Chondrocyte (in vitro differentiated cells): ENCODE measurements at regions not wholly inside any gene's neighbourhood (a gene's known extent, or its start where the extent isn't known, plus 50 kb on each side); places are given as distances from the start of the nearest gene placed in this dataset.

ENCODE experiments used
- DNase-seq: peaks from one replicate; pipeline ENCODE4 v3.0.0; 2021; ENCODE audit warnings: mixed read lengths, low spot score
- H3K27ac Mint-ChIP-seq: one replicate; pipeline ENCODE4 v1.8.0; 2021; ENCODE audit warnings: mild to moderate bottlenecking, moderate library complexity, mixed read lengths; ENCODE audit not compliant: unreplicated experiment
- H3K27me3 Mint-ChIP-seq: 2 replicates; pipeline ENCODE4 v1.8.0; 2021; ENCODE audit warnings: low read depth, mixed read lengths
- H3K36me3 Mint-ChIP-seq: 2 replicates; pipeline ENCODE4 v1.8.0; 2021; ENCODE audit warnings: low read depth, mixed read lengths
- H3K4me1 Mint-ChIP-seq: 2 replicates; pipeline ENCODE4 v1.8.0; 2021; ENCODE audit warnings: low read depth, mild to moderate bottlenecking, mixed read lengths
- H3K4me3 Mint-ChIP-seq: one replicate; pipeline ENCODE4 v1.8.0; 2021; ENCODE audit warnings: mild to moderate bottlenecking, moderate library complexity, mixed read lengths; ENCODE audit not compliant: unreplicated experiment
- H3K9me3 Mint-ChIP-seq: 2 replicates; pipeline ENCODE4 v1.8.0; 2021; ENCODE audit warnings: low read depth, mixed read lengths
- TF ChIP-seq, protein P1 (sequence below): fragments of 200-600 bp; sonication (generic); IDR thresholded peaks from 2 replicates; pipeline ENCODE4 v1.5.0; 2021; ENCODE audit warnings: antibody characterized with exemption, mild to moderate bottlenecking, moderate library complexity

DNA sequence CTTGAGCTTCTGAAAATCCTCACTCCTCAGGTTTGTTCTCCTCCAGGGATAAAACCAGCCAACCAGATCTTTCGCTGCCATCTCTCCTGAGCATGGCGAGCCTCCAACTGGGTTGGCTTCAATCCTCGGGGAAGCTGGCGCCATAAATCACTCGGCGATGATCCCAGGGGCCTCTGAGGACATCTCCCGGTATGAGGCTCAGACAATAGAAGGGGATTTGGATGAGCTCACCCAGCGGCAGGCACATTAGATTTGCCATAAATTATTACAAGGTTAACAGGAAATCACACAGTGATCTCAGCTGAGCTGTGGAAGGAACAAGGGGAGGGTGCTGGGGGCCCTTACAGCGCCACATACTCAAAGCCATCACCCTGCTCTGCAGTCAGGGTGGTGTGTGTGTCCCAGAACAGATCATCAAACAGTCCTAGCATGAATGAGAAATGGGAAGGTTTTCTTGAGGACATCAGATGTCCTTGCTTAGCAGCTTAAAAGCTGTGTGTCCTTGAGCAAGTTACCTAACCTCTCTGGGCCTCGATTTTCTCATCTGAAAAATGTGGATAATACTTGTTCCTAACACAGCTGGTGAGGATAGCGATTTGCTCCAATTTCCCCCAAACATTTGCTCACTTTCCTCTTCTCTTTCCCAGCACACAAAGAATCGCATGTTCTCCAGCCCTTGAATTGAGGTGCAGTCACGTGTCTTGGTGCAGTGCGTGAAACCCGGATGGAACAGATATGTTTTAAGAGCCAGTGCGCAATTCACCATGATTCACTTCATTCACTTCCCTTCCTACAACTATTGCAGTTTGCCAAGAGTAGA, 142.8 kb downstream of the SCARB1 start:
- peaks cover 4% of the 10 kb centered on the region for H3K9me3 Mint-ChIP-seq
- peak overlapping the region; percentile 70 for H3K27ac Mint-ChIP-seq
- TF ChIP-seq, protein P1, sequence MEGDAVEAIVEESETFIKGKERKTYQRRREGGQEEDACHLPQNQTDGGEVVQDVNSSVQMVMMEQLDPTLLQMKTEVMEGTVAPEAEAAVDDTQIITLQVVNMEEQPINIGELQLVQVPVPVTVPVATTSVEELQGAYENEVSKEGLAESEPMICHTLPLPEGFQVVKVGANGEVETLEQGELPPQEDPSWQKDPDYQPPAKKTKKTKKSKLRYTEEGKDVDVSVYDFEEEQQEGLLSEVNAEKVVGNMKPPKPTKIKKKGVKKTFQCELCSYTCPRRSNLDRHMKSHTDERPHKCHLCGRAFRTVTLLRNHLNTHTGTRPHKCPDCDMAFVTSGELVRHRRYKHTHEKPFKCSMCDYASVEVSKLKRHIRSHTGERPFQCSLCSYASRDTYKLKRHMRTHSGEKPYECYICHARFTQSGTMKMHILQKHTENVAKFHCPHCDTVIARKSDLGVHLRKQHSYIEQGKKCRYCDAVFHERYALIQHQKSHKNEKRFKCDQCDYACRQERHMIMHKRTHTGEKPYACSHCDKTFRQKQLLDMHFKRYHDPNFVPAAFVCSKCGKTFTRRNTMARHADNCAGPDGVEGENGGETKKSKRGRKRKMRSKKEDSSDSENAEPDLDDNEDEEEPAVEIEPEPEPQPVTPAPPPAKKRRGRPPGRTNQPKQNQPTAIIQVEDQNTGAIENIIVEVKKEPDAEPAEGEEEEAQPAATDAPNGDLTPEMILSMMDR: no peak
- no peak overlapping the region for H3K4me3 Mint-ChIP-seq
- no peaks in the 10 kb centered on the region for H3K27me3 Mint-ChIP-seq
- DNase-seq: no peak
- no peaks in the 10 kb centered on the region for H3K36me3 Mint-ChIP-seq
- H3K4me1 Mint-ChIP-seq: peaks cover 23% of the 10 kb centered on the region

- no peak for DNase-seq
- Mint-ChIP-seq H3K4me1 (peaks cover 31% of the 10 kb centered on the region), H3K4me3 (no peak overlapping the region), H3K27ac (peak overlapping the region; percentile 30), H3K27me3 (no peaks in the 10 kb centered on the region), H3K36me3 (no peaks in the 10 kb centered on the region), H3K9me3 (peaks cover 4% of the 10 kb centered on the region)
- TF ChIP-seq, protein P1: peak; percentile 71
These were observed 143.5 kb downstream of the SCARB1 start for GRCh38 chr12:124720004-124720680.

DNA sequence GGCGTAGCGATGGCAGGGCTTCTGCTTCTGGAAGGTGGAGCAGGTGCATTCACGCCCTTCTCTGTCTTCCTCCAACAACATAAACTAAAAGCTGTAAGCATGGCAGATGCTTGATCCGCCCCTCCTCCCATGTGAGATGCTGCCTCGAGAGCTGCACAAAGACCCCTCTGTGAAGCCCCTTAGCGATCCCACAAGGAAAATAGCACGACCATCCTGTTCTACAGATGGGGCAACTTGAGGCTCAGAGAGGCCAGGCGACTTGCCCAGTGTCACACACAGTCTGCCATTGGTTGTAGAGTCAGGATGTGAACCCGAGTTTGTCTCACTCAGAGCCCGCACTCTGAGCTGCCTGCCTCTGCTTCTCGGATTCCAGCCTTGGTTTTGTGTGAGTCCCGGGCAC, 144.4 kb downstream of the SCARB1 start:
- no peak for DNase-seq
- no peaks in the 10 kb centered on the region for H3K36me3 Mint-ChIP-seq
- H3K27ac Mint-ChIP-seq: no peak overlapping the region
- H3K9me3 Mint-ChIP-seq: peaks cover 4% of the 10 kb centered on the region
- H3K4me1 Mint-ChIP-seq: peaks cover 34% of the 10 kb centered on the region
- TF ChIP-seq, protein P1: no peak
- no peak overlapping the region for H3K4me3 Mint-ChIP-seq
- H3K27me3 Mint-ChIP-seq: no peaks in the 10 kb centered on the region

- Mint-ChIP-seq H3K4me1 (peaks cover 38% of the 10 kb centered on the region), H3K4me3 (no peak overlapping the region), H3K27ac (no peak overlapping the region), H3K9me3 (peaks cover 4% of the 10 kb centered on the region), H3K36me3 (no peaks in the 10 kb centered on the region), H3K27me3 (no peaks in the 10 kb centered on the region)
- TF ChIP-seq, protein P1: no peak
- no peak for DNase-seq
These were observed 145.2 kb downstream of the SCARB1 start for GRCh38 chr12:124718458-124718857.

- TF ChIP-seq, protein P1: no peak
- Mint-ChIP-seq H3K4me3 (no peak overlapping the region), H3K27ac (no peak overlapping the region), H3K9me3 (peaks cover 1% of the 10 kb centered on the region), H3K27me3 (no peaks in the 10 kb centered on the region), H3K36me3 (no peaks in the 10 kb centered on the region), H3K4me1 (peaks cover 43% of the 10 kb centered on the region)
- no peak for DNase-seq
These were observed 145.6 kb downstream of the SCARB1 start for GRCh38 chr12:124718036-124718435.
